GM21381 (cell line): ENCODE measurements at regions not wholly inside any gene's neighbourhood (a gene's known extent, or its start where the extent isn't known, plus 50 kb on each side); places are given as distances from the start of the nearest gene placed in this dataset.
"Not testable (repeated sequence)": the region's sequence is repeated elsewhere in the genome, so short reads cannot be mapped to it uniquely, and the experiment has no call there.

ENCODE experiments used
- ATAC-seq: cut with Tn5 transposase; IDR thresholded peaks from one replicate; pipeline ENCODE4 v1.9.1; 2021; ENCODE audit warnings: mild to moderate bottlenecking, moderate library complexity; ENCODE audit not compliant: unreplicated experiment

DNA sequence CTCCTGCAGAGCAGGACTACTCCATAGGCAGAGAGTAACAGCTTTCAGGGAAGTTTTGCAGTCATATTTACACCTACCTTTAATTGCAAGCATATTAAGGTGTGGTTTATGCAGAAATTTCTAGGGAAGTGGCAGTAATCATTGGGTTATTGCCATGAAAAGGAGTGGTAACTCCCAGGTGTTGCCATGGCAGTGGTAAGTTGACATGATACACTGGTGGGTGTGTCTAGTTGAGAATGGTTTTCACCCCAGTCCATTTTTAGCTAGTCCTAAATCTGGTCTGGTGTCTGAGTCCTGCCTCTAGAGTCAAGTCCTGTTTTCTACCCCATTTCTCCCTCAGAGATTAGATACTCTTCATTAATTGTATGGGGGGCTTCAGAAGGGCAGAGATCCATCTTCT is 128.4 kb upstream of the GMNC start:
- ATAC-seq: no peak

DNA sequence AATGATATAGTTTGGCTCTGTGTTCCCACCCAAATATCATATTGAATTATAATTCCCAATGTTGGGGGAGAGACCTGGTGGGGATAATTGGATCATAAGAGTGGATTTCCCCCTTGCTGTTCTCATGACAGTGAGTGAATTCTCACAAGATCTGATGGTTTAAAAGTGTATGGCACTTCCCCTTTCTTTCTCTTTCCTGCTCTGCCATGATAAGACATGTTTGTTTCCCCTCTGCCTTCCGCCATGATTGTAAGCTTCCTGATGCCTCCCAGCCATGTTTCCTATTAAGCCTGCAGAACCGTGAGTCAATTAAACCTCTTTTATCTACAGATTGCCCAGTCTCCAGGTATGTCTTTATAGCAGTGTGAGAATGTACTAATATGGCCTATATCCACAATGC is 126.7 kb upstream of the GMNC start:
- no peak for ATAC-seq

DNA sequence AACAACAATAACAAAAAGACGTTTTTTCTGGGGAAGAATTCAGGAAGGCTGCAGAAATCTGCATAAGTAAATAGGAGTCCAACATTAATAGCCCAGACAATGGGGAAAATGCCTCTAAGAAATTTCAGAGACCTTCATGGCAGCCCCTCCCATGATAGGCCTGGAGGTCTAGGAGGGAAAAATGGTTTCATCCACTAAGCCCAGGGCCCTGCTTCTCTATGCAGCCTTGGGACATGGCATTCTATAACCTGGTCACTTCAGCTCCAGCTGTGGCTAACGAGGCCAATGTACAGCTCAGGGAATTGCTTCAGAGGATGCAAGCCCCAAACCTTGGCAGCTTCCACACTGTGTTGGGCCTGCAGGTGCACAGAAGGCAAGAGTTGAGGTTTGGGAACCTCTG is 125.6 kb upstream of the GMNC start:
- ATAC-seq: no peak

DNA sequence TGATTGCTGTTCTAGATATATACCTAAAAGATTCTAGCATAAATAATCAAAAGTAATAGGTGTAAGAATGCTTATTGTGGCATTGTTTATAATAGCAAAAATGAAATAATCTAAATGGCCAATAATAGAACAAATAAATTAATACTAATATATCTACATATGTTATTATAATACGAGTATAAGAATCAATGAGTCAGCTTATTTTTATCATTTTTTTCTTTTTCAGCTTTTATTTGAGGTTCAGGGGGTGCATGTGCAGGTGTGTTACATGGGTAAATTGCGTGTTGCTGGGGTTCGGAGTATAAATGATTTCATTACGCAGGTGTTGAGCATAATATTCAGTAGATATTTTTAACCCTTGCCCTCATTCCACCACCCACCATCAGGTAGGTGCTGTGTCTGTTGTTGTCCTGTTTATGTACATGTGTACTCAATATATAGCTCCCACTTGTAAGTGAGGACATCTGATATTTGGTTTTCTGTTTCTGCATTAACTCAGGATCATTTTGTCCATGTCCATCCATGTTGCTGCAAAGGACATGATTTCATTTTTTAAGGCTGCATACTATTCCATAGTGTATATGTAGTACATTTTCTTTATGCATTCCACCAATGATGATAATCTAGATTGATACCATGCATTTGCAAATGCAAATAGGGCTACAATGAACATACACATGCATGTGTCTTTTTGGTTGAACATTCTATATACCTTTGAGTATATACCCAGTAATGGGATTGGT is 122.2 kb upstream of the GMNC start:
- no peak for ATAC-seq

DNA sequence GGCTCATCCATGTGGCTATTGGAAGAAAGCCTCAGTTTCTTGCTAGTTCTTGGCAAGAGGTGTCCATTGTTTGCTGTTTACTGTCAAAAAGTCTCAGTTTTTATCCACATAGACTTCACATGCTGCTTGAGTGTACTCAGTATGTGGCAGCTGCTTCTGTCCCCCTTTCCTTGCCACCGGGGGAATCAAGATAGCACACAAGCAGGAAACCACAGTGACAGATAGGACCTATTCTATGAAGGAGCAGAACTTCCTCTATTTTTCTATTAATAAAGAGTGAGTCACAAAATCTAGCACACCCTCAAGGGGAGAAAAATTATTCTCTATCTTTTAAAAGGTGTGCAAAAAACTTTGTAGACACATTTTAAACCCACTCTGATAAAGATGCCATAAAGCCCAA is 121.4 kb upstream of the GMNC start:
- no peak for ATAC-seq

DNA sequence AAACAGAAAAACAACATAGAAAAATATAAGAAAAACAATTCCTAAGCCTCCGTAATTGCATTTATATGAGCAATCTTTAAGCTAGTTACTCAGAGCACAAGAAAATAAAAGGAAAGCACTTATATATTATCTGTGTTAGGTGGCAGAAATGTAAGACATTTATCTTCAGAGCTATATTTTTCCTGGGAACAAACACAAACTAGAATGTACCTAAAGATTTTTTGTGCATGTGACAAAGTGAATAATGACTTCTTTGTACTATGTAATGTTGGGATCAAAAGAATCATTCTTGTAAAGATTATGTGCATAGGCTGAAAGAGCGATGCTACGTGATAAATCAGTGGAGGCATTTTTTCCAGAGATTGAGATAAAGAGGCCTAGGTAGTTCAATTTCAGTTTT is 111.3 kb upstream of the GMNC start:
- ATAC-seq: no peak

DNA sequence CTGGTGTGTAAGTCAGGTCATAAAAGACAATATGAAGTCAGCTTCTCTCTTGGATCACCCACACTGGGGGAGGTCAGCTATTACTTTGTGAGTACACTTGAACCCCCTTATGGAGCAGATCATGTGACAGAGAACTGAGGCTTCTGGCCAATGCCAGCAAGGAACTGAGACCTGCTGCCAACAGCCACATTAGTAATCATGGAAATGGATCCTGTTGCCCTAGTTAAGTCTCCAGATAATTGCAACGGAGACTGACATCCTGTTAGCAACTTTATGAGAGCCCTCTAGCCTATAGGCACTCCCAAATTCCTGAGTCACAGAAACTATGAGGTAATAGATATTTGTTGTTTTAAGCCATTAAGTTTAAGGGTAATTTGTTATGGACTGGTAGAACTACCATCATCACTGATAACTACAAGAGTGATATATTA is 110.4 kb upstream of the GMNC start:
- no peak for ATAC-seq

DNA sequence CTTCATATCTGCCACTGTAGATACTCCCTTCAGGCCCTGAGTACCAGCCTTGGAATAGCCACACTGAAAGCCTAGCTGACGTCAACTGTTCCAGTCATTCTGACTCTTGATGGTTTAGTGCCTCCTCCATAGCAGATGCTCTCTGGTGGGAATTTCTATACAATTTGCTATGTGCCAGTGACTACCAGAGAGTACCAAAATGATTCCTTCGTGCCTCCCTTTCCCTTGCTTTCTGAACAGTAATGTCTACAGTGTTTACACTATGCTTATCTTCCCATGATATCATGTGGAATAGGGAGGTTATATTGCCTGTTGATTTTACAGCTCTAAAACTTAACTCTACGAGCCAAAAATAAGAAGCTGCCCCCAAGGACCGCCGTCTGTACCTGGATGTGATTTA is 109.7 kb upstream of the GMNC start:
- no peak for ATAC-seq

DNA sequence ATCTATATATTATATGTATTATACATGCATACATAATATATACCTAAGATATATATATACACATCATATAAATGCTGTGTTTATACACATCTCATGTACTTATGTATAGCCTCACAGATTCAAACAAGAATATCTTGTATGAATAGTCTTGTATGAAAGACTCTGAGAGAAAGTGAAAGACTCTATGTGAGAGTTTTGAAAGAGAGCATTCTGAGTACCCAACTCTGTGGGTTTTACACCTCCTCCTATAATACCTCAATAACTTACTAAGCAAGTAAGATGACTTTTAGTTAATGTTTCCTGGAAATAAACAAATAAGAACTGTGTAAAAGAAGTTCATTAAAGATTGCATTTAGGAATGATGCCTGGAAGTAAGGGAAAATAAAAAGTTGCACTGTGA is 108.1 kb upstream of the GMNC start:
- no peak for ATAC-seq

DNA sequence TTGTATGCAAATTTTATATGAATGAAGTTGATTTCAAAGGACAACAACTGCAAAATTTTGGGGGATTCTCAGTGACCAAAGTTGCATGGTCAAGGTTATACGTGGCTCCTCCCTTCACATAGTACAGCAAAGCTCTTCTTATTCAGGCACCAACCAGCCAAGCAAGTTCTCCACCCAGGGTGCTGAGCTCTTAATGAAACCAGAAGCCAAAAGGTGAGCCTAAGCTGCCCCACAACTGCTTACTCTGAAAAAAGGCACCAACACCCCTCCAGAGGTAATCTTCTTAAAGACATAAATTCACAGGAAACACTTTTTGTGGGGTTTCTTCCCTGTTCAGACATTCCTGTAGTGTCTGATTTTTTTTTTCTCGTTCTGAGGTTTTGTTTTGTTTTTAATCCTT is 106.1 kb upstream of the GMNC start:
- ATAC-seq: no peak

DNA sequence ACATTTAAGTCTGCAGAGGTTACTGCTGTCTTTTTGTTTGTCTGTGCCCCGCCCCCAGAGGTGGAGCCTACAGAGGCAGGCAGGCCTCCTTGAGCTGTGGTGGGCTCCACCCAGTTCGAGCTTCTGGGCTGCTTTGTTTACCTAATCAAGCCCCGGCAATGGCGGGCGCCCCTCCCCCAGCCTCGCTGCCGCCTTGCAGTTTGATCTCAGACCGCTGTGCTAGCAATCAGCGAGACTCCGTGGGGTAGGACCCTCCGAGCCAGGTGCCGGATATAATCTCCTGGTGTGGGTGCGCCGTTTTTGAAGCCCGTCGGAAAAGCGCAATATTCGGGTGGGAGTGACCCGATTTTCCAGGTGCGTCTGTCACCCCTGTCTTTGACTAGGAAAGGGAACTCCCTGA is 102.4 kb upstream of the GMNC start:
- ATAC-seq: not testable (repeated sequence)

DNA sequence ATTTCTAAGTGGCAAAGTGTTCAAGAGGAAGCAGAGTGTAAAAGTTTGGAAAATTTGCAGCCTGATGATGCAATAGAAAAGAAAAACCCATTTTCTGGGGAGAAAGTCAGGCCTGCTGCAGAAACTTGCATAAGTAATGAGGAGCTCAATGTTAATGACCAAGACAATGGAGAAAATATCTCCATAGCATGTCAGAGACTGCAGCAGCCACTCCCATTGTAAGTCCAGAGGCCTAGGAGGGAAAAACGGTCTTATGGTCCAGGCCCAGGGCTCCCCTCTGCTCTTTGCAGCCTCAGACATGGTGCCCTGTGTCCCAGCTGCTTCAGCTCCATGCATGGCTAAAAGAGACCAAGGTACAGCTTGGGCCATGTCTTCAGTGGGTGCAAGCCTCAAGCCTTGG is 96.6 kb upstream of the GMNC start:
- no peak for ATAC-seq

DNA sequence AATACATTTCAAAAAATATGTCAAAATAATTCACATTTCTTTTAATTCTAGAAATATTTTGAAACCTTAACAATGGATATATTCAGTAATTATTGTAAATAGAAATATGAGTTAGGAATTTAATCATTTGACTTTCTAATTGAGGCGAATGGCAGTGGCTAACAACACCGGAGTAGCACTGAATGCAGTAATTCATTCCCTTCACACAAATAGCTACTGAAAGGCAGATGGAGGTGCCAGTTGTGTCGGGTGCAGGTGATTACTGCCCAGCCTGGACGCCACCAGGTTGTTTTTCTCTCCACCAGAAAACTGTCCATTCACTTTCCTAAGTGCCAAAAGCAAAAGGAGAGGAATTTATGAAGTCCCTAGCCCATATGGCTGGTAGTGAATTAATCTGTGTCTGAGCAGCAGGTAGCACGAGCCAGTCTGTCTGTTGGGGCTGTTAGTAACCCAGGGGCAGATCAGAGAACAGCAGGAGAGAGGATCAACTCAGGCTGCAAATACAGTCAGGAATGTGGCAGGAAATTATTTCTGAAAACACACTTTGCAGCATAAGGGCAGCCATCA is 79.3 kb upstream of the GMNC start:
- ATAC-seq: no peak

DNA sequence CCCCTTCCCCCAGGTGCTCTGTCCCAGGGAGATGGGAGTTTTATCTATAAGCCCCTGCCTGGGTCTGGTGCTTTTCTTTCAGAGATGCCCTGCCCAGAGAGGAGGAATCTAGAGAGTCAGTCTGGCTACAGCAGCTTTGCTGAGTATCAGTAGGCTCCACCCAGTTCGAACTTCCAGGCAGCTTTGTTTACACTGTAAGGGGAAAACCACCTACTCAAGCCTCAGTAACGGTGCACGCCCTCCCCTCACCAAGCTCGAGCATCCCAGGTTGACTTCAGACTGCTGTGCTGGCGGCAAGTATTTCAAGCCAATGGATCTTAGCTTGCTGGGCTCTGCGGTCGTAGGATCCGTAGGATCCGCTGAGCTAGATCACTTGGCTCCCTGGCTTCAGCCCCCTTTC is 72.1 kb upstream of the GMNC start:
- ATAC-seq: not testable (repeated sequence)

DNA sequence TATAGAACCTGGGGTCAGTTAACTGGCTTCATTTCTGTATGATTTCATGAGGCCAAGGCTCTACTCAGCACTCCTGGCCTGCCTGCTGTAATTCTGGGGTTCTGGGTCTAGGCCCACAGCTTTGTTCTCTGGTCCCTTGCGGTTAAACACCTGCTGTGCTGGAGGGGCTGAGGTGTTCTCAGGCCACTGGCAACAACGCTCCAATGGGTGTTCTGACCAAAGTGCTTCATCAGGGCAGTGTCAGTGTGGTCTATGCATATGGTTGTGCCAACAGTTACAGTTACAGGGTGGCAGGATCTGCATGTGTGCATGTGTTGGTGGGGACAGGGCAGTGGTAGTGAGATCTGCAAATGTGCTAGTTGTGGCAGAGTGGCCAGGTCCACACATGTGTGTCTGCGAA is 64.1 kb upstream of the GMNC start:
- ATAC-seq: no peak

DNA sequence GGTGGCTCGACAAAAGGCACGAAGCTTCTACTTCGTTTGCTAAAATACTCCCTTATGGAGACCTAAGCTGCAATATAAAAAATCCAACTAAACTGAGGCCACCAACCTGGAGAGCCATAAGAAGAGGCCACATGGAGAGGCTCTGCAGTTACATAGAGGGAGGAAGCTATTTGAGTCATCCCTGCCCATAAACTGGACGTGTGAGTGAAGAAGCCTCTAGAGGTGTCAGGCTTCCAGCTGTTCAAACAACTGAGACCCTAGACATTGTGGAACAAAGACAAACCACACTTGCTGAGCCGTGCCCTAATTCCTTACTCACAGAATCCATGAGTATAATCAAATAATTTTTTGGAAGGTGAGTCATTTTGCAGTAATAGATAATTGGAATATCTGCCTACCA is 50.2 kb upstream of the GMNC start:
- no peak for ATAC-seq
